ENCODE measurements at regions not wholly inside any gene's neighbourhood (a gene's known extent, or its start where the extent isn't known, plus 50 kb on each side); places are given as distances from the start of the nearest gene placed in this dataset.

DNA sequence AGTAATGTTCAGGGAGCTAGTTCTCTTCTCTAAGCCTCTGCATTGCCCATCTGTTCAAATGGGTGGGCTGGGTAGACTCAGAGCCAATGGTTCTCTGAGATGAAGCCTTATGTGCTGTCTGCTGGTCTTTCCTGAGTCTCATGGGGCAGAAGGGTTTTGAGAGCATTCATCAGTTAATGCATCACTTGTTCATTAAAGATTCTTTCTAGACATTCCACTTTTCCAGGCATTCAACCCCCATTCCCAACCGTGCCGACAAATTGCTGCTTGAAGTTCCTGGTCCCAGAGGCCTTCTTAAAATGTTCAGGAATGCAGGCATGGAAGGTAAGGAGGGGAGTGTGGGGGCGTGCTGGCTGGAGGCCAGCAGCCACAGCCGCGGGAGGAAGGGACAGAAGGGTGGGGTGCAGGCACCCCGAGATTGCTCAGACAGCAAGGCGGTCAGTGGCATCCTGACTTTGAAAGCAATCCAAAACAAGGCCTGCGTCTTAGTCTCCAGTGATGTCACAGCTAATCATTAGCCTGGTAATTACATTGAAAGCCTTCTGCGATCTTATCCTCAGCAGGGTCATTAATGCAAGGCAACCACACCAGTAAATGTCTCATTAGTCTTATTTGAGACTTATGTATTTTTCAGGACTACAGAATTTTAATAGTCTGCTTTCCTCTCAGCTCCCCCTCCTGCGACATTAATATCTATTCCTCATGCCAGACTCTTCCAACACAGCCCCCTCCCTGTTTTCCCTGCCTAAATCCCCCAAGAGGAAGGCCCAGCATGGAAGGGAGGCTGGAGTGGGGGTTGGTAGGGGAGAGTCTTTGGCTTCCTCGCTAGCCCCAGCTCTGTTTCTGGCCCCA lies 328.8 kb downstream of the MIAT start:
- Histone ChIP-seq H3K36me3 (no peaks in the 10 kb centered on the region), H3K4me3 (no peak overlapping the region), H3K9me3 (no peaks in the 10 kb centered on the region), H3K27ac (no peak overlapping the region), H3K4me1 (no peaks in the 10 kb centered on the region), H3K27me3 (no peaks in the 10 kb centered on the region)
- 53% methylated on average over 11 of the region's 11 CpGs for WGBS
- no peak for TF ChIP-seq POLR2A (IDR thresholded peaks at IDR 0.05)
- TF ChIP-seq, protein P1, sequence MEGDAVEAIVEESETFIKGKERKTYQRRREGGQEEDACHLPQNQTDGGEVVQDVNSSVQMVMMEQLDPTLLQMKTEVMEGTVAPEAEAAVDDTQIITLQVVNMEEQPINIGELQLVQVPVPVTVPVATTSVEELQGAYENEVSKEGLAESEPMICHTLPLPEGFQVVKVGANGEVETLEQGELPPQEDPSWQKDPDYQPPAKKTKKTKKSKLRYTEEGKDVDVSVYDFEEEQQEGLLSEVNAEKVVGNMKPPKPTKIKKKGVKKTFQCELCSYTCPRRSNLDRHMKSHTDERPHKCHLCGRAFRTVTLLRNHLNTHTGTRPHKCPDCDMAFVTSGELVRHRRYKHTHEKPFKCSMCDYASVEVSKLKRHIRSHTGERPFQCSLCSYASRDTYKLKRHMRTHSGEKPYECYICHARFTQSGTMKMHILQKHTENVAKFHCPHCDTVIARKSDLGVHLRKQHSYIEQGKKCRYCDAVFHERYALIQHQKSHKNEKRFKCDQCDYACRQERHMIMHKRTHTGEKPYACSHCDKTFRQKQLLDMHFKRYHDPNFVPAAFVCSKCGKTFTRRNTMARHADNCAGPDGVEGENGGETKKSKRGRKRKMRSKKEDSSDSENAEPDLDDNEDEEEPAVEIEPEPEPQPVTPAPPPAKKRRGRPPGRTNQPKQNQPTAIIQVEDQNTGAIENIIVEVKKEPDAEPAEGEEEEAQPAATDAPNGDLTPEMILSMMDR (IDR thresholded peaks at IDR 0.05) = no peak
- no peak for TF ChIP-seq POLR2AphosphoS5 (IDR thresholded peaks at IDR 0.05)
- no peak for TF ChIP-seq EP300 (IDR thresholded peaks at IDR 0.05)
- DNase-seq (ENCODE audit: low spot score in 2 of 2) = no peak

DNA sequence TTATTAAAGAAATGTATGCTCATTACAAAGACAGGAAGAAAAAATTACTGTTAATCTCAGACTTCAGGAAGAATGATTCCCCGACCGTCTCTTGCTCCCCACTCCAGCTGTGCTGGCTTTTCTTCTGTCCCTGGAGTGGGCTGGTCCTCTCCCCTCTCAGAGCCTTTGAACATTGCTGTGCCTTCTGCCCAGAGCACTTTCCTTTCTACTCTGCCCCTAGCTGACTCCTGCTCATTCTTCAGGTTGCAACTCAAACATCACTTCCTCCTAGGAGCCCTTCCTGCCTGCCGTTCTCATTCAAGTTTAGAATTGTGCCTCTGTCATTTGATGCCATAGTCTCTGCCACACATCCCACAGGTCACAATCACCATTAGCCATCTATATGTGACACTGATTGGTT lies 329.5 kb downstream of the MIAT start:
- whole genome bisulfite sequencing = 67% methylated on average over 3 of the region's 3 CpGs
- no peak overlapping the region for H3K4me3 ChIP-seq

GRCh38 chr22:26990503-26991189 lies 333.3 kb downstream of the MIAT start:
- TF ChIP-seq POLR2A (IDR thresholded peaks at IDR 0.05) (no peak), EP300 (IDR thresholded peaks at IDR 0.05) (no peak), POLR2AphosphoS5 (IDR thresholded peaks at IDR 0.05) (no peak)
- TF ChIP-seq, protein P1 (IDR thresholded peaks at IDR 0.05) = no peak
- Histone ChIP-seq H3K36me3 (no peaks in the 10 kb centered on the region), H3K4me3 (no peak overlapping the region), H3K4me1 (no peaks in the 10 kb centered on the region), H3K27ac (no peak overlapping the region), H3K27me3 (no peaks in the 10 kb centered on the region), H3K9me3 (no peaks in the 10 kb centered on the region)
- no peak for DNase-seq (ENCODE audit: low spot score in 2 of 2)
- 83% methylated on average over 7 of the region's 7 CpGs for WGBS

More for the DNA sequence above, 329.5 kb downstream of the MIAT start:
- Histone ChIP-seq H3K27ac (no peak overlapping the region), H3K4me1 (no peaks in the 10 kb centered on the region), H3K36me3 (no peaks in the 10 kb centered on the region), H3K9me3 (no peaks in the 10 kb centered on the region), H3K27me3 (no peaks in the 10 kb centered on the region)
- no peak for TF ChIP-seq EP300 (IDR thresholded peaks at IDR 0.05)
- TF ChIP-seq POLR2AphosphoS5 (IDR thresholded peaks at IDR 0.05) = no peak
- TF ChIP-seq, protein P1 (IDR thresholded peaks at IDR 0.05) = no peak
- TF ChIP-seq POLR2A (IDR thresholded peaks at IDR 0.05) = no peak
- no peak for DNase-seq (ENCODE audit: low spot score in 2 of 2)

DNA sequence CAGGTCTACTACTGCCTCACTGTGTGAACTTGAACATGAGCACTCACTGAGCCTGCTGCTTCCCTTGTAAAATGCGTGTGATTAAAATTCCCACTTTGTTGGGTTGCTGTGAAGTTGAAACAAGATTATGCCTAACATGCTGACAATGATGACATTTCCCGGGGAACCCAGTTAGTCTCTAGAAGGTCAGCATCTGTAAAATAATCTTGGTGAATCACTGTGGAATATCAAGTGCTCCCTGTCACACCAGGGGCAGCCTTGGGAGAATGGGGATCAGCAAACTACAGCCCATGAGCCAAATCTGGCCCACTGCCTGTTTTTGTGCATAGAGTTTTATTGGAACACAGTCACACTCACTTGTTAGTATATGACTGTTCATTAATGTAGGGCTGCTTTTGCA lies 335.2 kb downstream of the MIAT start:
- no peak for DNase-seq (ENCODE audit: low spot score in 2 of 2)
- Histone ChIP-seq H3K4me1 (no peaks in the 10 kb centered on the region), H3K27me3 (no peaks in the 10 kb centered on the region), H3K36me3 (no peaks in the 10 kb centered on the region), H3K4me3 (no peak overlapping the region), H3K9me3 (no peaks in the 10 kb centered on the region), H3K27ac (no peak overlapping the region)
- TF ChIP-seq POLR2AphosphoS5 (IDR thresholded peaks at IDR 0.05) (no peak), EP300 (IDR thresholded peaks at IDR 0.05) (no peak), POLR2A (IDR thresholded peaks at IDR 0.05) (no peak)
- TF ChIP-seq, protein P1 (IDR thresholded peaks at IDR 0.05) = no peak
- 81% methylated on average over 2 of the region's 2 CpGs for WGBS

DNA sequence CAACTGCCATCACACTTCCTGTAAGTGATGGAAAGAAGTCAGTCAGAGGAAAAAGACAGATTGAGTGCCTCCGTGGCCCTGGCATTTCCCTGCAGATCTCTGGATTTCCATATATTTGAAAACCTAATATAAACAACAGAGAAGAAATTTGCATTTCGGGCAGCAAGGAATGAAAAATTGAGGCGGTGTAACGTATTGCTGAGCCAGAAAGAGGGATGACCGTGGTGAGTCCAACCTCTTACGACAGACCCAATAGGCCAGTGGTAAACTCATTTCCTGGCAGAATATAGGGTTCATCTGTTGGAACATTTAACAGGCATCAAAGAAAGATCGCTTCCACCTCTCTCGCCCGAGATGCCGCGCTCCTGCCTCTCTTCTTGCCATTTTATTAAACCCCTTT lies 336.5 kb downstream of the MIAT start:
- Histone ChIP-seq H3K9me3 (no peaks in the 10 kb centered on the region), H3K27ac (no peak overlapping the region), H3K4me1 (peaks cover 6% of the 10 kb centered on the region), H3K36me3 (no peaks in the 10 kb centered on the region), H3K4me3 (no peak overlapping the region), H3K27me3 (no peaks in the 10 kb centered on the region)
- WGBS = 94% methylated on average over 11 of the region's 11 CpGs
- DNase-seq (ENCODE audit: low spot score in 2 of 2) = no peak
- TF ChIP-seq EP300 (IDR thresholded peaks at IDR 0.05) = no peak
- TF ChIP-seq POLR2A (IDR thresholded peaks at IDR 0.05) = no peak
- TF ChIP-seq POLR2AphosphoS5 (IDR thresholded peaks at IDR 0.05) = no peak
- TF ChIP-seq, protein P1 (IDR thresholded peaks at IDR 0.05) = no peak

Measured in suprapubic skin (tissue), 4 donors.